C4-2B (cell line): ENCODE measurements at regions not wholly inside any gene's neighbourhood (a gene's known extent, or its start where the extent isn't known, plus 50 kb on each side); places are given as distances from the start of the nearest gene placed in this dataset.

Experiments
- CTCF ChIP-seq: fragments of 450-650 bp; conservative IDR thresholded peaks from 2 replicates; pipeline ENCODE4 v1.5.1; 2017; ENCODE audit warnings: mild to moderate bottlenecking
- ZFX ChIP-seq: fragments of 450-650 bp; IDR thresholded peaks from 2 replicates; pipeline ENCODE4 v1.6.1; 2017

- TF ChIP-seq CTCF, result no peak
- TF ChIP-seq ZFX, result no peak
Measured at GRCh38 chr5:35440409-35440808, 177.3 kb upstream of the SPEF2 start.
